Esophagus muscularis mucosa (tissue), 4 donors: ENCODE measurements at regions not wholly inside any gene's neighbourhood (a gene's known extent, or its start where the extent isn't known, plus 50 kb on each side); places are given as distances from the start of the nearest gene placed in this dataset.

Experiments
- DNase-seq: peaks from one replicate; pipeline ENCODE4 v3.0.0-alpha.2; 2017; ENCODE audit errors: extremely low spot score
- H3K27ac ChIP-seq, 4 donors: fragments of 200-600 bp; sonication (generic); replicated peaks in 1 of 4; 1 replicate in 3 of 4; 2 replicates in 1 of 4; pipeline ENCODE4 v1.5.1; 2016 to 2019; ENCODE audit warnings: mild to moderate bottlenecking in 1 of 4
- H3K27me3 ChIP-seq, 4 donors: fragments of 200-600 bp; sonication (generic); one replicate each; pipeline versions ENCODE4 v1.5.1 to v1.6.0; 2016 to 2019
- H3K36me3 ChIP-seq, 4 donors: fragments of 200-600 bp; sonication (generic); one replicate each; pipeline ENCODE4 v1.5.1; 2016 to 2019
- H3K4me1 ChIP-seq, 4 donors: fragments of 200-600 bp; sonication (generic); one replicate each; pipeline ENCODE4 v1.5.1; 2016 to 2019
- H3K4me3 ChIP-seq, 4 donors: fragments of 200-600 bp; sonication (generic); 1 replicate in 2 of 4; 2 replicates in 2 of 4; pipeline ENCODE4 v1.5.1; 2016 to 2019; ENCODE audit warnings: mild to moderate bottlenecking in 4 of 4, moderate library complexity in 1 of 4
- H3K9me3 ChIP-seq, 4 donors: fragments of 200-600 bp; sonication (generic); 1 replicate in 3 of 4; 2 replicates in 1 of 4; pipeline ENCODE4 v1.5.1; 2016 to 2019
- CTCF ChIP-seq, 3 experiments: fragments of 200-600 bp in 2 of 3; fragments of 450-650 bp in 1 of 3; sonication (generic) in 2 of 3; IDR thresholded peaks; one replicate each; pipeline ENCODE4 v1.5.1; 2017 to 2019; ENCODE audit warnings: antibody characterized with exemption in 3 of 3, mild to moderate bottlenecking in 2 of 3, moderate library complexity in 1 of 3
- EP300 ChIP-seq: sonication (generic); formaldehyde crosslinking; IDR thresholded peaks from one replicate; pipeline ENCODE4 v1.6.1; 2017; ENCODE audit warnings: antibody characterized with exemption
- POLR2A ChIP-seq: fragments of 450-650 bp; IDR thresholded peaks from one replicate; pipeline ENCODE4 v1.6.1; 2017; ENCODE audit warnings: antibody characterized with exemption, moderate library complexity, mild to moderate bottlenecking, low read depth
- POLR2AphosphoS5 ChIP-seq, 2 donors: sonication (generic); formaldehyde crosslinking; IDR thresholded peaks; one replicate each; pipeline ENCODE4 v1.6.1; 2017; ENCODE audit warnings: antibody characterized with exemption in 2 of 2
- WGBS: methylation state at CpG from one replicate; pipeline ENCODE4 v1.1.5; 2018; 5-methylcytosine and 5-hydroxymethylcytosine counted together
- intact Hi-C: fragments of 100-400 bp; cut with DNase I; formaldehyde crosslinking; loops from one replicate; pipeline ENCODE4 v1.15.1; 2023

- 100% methylated on average over 1 of the region's 1 CpG for WGBS
- H3K4me1 ChIP-seq = peaks cover 24 to 65% (median 50%) of the 10 kb centered on the region in 4 donors
- H3K27me3 ChIP-seq = no peaks in the 10 kb centered on the region
- no peak overlapping the region for H3K27ac ChIP-seq
- TF ChIP-seq POLR2A (no peak), CTCF (IDR thresholded peaks at IDR 0.05) (no peak), EP300 (no peak), POLR2AphosphoS5 (IDR thresholded peaks at IDR 0.05) (no peak)
- no peak for DNase-seq
- no peak overlapping the region for H3K4me3 ChIP-seq
- H3K36me3 ChIP-seq = peaks cover 7 to 25% (median 15%) of the 10 kb centered on the region in 4 donors
- intact Hi-C loops = loop anchor here (5.0 kb wide), 2 partner anchors 43 to 88 kb away; no protein-coding TSS in a partner anchor
- no peaks in the 10 kb centered on the region for H3K9me3 ChIP-seq
Measured at GRCh38 chr22:25364281-25364680, 144.8 kb downstream of the CRYBB2 start.

- Histone ChIP-seq H3K4me1 (peaks cover 24 to 68% (median 50%) of the 10 kb centered on the region in 4 donors), H3K4me3 (no peak overlapping the region), H3K36me3 (peaks cover 2 to 22% (median 10%) of the 10 kb centered on the region in 4 donors), H3K27me3 (no peaks in the 10 kb centered on the region), H3K9me3 (no peaks in the 10 kb centered on the region), H3K27ac (no peak overlapping the region)
- no peak for TF ChIP-seq CTCF (IDR thresholded peaks at IDR 0.05)
- no peak for TF ChIP-seq EP300
- TF ChIP-seq POLR2A = no peak
- no peak for TF ChIP-seq POLR2AphosphoS5 (IDR thresholded peaks at IDR 0.05)
- no peak for DNase-seq
- WGBS = 74% methylated on average over 9 of the region's 13 CpGs
- intact Hi-C loops = loop anchor here (5.0 kb wide), 2 partner anchors 43 to 88 kb away; no protein-coding TSS in a partner anchor
Measured at GRCh38 chr22:25364736-25365241, 145.3 kb downstream of the CRYBB2 start.

GRCh38 chr22:25365491-25366261 lies 146.2 kb downstream of the CRYBB2 start:
- 74% methylated on average over 31 of the region's 34 CpGs for WGBS

GRCh38 chr22:25366408-25366807 lies 147.0 kb downstream of the CRYBB2 start:
- Histone ChIP-seq H3K4me3 (no peak overlapping the region), H3K27ac (no peak overlapping the region)
- WGBS = 85% methylated on average over 5 of the region's 10 CpGs

More at GRCh38 chr22:25365491-25366261, 146.2 kb downstream of the CRYBB2 start:
- no peak for TF ChIP-seq CTCF (IDR thresholded peaks at IDR 0.05)
- no peak for TF ChIP-seq POLR2AphosphoS5 (IDR thresholded peaks at IDR 0.05)
- no peak for TF ChIP-seq POLR2A
- TF ChIP-seq EP300 = no peak
- intact Hi-C loops = no loop called here
- DNase-seq = no peak
- Histone ChIP-seq H3K27ac (no peak overlapping the region), H3K36me3 (peaks cover 0 to 21% (median 4%) of the 10 kb centered on the region in 4 donors), H3K4me3 (no peak overlapping the region), H3K27me3 (no peaks in the 10 kb centered on the region), H3K9me3 (no peaks in the 10 kb centered on the region), H3K4me1 (peaks cover 24 to 68% (median 50%) of the 10 kb centered on the region in 4 donors)

More at GRCh38 chr22:25366408-25366807, 147.0 kb downstream of the CRYBB2 start:
- H3K4me1 ChIP-seq = peaks cover 24 to 68% (median 50%) of the 10 kb centered on the region in 4 donors
- intact Hi-C loops = no loop called here
- no peaks in the 10 kb centered on the region for H3K27me3 ChIP-seq
- H3K9me3 ChIP-seq = no peaks in the 10 kb centered on the region
- no peak for DNase-seq
- H3K36me3 ChIP-seq = peaks cover 0 to 23% (median 3%) of the 10 kb centered on the region in 4 donors
- TF ChIP-seq POLR2A = no peak
- TF ChIP-seq CTCF (IDR thresholded peaks at IDR 0.05) = no peak
- no peak for TF ChIP-seq EP300
- no peak for TF ChIP-seq POLR2AphosphoS5 (IDR thresholded peaks at IDR 0.05)
